Activated CD4-positive, CD25-positive, alpha-beta regulatory T cell (primary cell): ENCODE measurements at regions not wholly inside any gene's neighbourhood (a gene's known extent, or its start where the extent isn't known, plus 50 kb on each side); places are given as distances from the start of the nearest gene placed in this dataset.

Source experiments
- DNase-seq, 4 experiments: peaks; one replicate each; lab custom pipeline; 2025; lab: John Stamatoyannopoulos, UW

- DNase-seq = no peak
These were observed 94.6 kb upstream of the RASGRF1 start for GRCh38 chr15:79185199-79185598.

- peak; percentile 21 to 50 (median 37) for DNase-seq
These were observed 93.9 kb upstream of the RASGRF1 start for GRCh38 chr15:79184465-79184892.

GRCh38 chr15:79180318-79180717 is 89.7 kb upstream of the RASGRF1 start:
- DNase-seq = no peak

GRCh38 chr15:79179597-79179996 is 89.0 kb upstream of the RASGRF1 start:
- DNase-seq = no peak

- DNase-seq = no peak
These were observed 88.6 kb upstream of the RASGRF1 start for GRCh38 chr15:79179108-79179561.

- no peak for DNase-seq
These were observed 88.0 kb upstream of the RASGRF1 start for GRCh38 chr15:79178594-79178993.

- no peak for DNase-seq
These were observed 85.6 kb upstream of the RASGRF1 start for GRCh38 chr15:79176151-79176550.

- DNase-seq = no peak
These were observed 82.4 kb upstream of the RASGRF1 start for GRCh38 chr15:79172801-79173460.

GRCh38 chr15:79172032-79172481 is 81.5 kb upstream of the RASGRF1 start:
- DNase-seq = no peak

GRCh38 chr15:79171320-79172031 is 80.9 kb upstream of the RASGRF1 start:
- no peak for DNase-seq

- no peak for DNase-seq
These were observed 79.7 kb upstream of the RASGRF1 start for GRCh38 chr15:79170256-79170664.

GRCh38 chr15:79169526-79170133 is 79.0 kb upstream of the RASGRF1 start:
- no peak for DNase-seq

- DNase-seq = no peak
These were observed 78.4 kb upstream of the RASGRF1 start for GRCh38 chr15:79168922-79169456.

- DNase-seq = no peak
These were observed 77.2 kb upstream of the RASGRF1 start for GRCh38 chr15:79167776-79168175.

- no peak for DNase-seq
These were observed 75.9 kb upstream of the RASGRF1 start for GRCh38 chr15:79166311-79166955.

GRCh38 chr15:79164465-79164864 is 73.9 kb upstream of the RASGRF1 start:
- DNase-seq = no peak

GRCh38 chr15:79164043-79164442 is 73.5 kb upstream of the RASGRF1 start:
- no peak for DNase-seq

GRCh38 chr15:79163395-79163794 is 72.8 kb upstream of the RASGRF1 start:
- no peak for DNase-seq

GRCh38 chr15:79161837-79162508 is 71.4 kb upstream of the RASGRF1 start:
- DNase-seq = no peak

- no peak for DNase-seq
These were observed 69.6 kb upstream of the RASGRF1 start for GRCh38 chr15:79160211-79160610.
